GM23338 (cell line): ENCODE measurements at regions not wholly inside any gene's neighbourhood (a gene's known extent, or its start where the extent isn't known, plus 50 kb on each side); places are given as distances from the start of the nearest gene placed in this dataset.

Experiments
- ATAC-seq: fragments of 200-7000 bp; cut with Tn5 transposase; 3 replicates; pipeline ENCODE4 v1.9.1; 2020
- DNase-seq: peaks from one replicate; pipeline ENCODE4 v3.0.0-alpha.2; 2015; ENCODE audit warnings: low spot score
- H2AFZ ChIP-seq: fragments of 200-600 bp; sonication (generic); 2 replicates; pipeline ENCODE4 v1.8.0; 2016; ENCODE audit warnings: antibody characterized with exemption, mild to moderate bottlenecking, moderate library complexity
- H3F3A ChIP-seq: fragments of 200-600 bp; sonication (generic); replicated peaks from 2 replicates; pipeline ENCODE4 v1.8.0; 2017; ENCODE audit warnings: antibody characterized with exemption, mixed run types, low read depth
- H3K27ac ChIP-seq: fragments of 200-600 bp; sonication (generic); 2 replicates; pipeline ENCODE4 v1.6.1; 2016; ENCODE audit warnings: low read depth
- H3K27me3 ChIP-seq: fragments of 200-600 bp; sonication (generic); 2 replicates; pipeline ENCODE4 v1.8.0; 2016; ENCODE audit warnings: mild to moderate bottlenecking, mixed run types, moderate library complexity; ENCODE audit not compliant: insufficient read depth
- H3K36me3 ChIP-seq: fragments of 200-600 bp; sonication (generic); 2 replicates; pipeline ENCODE4 v1.8.0; 2016; ENCODE audit warnings: mild to moderate bottlenecking; ENCODE audit not compliant: insufficient read depth
- H3K4me1 ChIP-seq: fragments of 200-600 bp; sonication (generic); 2 replicates; pipeline ENCODE4 v1.8.0; 2016; ENCODE audit warnings: mild to moderate bottlenecking, moderate library complexity; ENCODE audit not compliant: insufficient read depth
- H3K4me2 ChIP-seq: fragments of 200-600 bp; sonication (generic); 2 replicates; pipeline ENCODE4 v1.7.1; 2017; ENCODE audit warnings: mixed run types
- H3K4me3 ChIP-seq: fragments of 200-600 bp; sonication (generic); 2 replicates; pipeline ENCODE4 v1.6.1; 2016; ENCODE audit warnings: mixed run types
- H3K79me2 ChIP-seq: fragments of 200-600 bp; sonication (generic); replicated peaks from 2 replicates; pipeline ENCODE4 v1.8.0; 2017; ENCODE audit warnings: mild to moderate bottlenecking; ENCODE audit not compliant: insufficient read depth
- H3K9me2 ChIP-seq: fragments of 200-600 bp; sonication (generic); 2 replicates; pipeline ENCODE4 v1.8.0; 2017; ENCODE audit not compliant: insufficient read depth
- H4K20me1 ChIP-seq: fragments of 200-600 bp; sonication (generic); replicated peaks from 2 replicates; pipeline ENCODE4 v1.8.0; 2017; ENCODE audit warnings: mild to moderate bottlenecking; ENCODE audit not compliant: insufficient read depth
- H3K27ac Mint-ChIP-seq: 2 replicates; pipeline ENCODE4 v1.8.0; 2020; ENCODE audit warnings: inconsistent platforms, mild to moderate bottlenecking, moderate library complexity, mixed read lengths
- H3K27me3 Mint-ChIP-seq: 3 replicates; pipeline ENCODE4 v1.8.0; 2022; ENCODE audit warnings: low read depth, mild to moderate bottlenecking, moderate library complexity, mixed read lengths, inconsistent platforms; ENCODE audit not compliant: insufficient read depth, poor library complexity
- H3K36me3 Mint-ChIP-seq: 3 replicates; pipeline ENCODE4 v1.8.0; 2021; ENCODE audit warnings: low read depth, mild to moderate bottlenecking, inconsistent platforms, moderate library complexity, mixed read lengths
- H3K4me1 Mint-ChIP-seq: 3 replicates; pipeline ENCODE4 v1.8.0; 2020; ENCODE audit warnings: mild to moderate bottlenecking, inconsistent platforms, mixed read lengths
- H3K4me3 Mint-ChIP-seq: 3 replicates; pipeline ENCODE4 v1.8.0; 2021; ENCODE audit warnings: moderate library complexity, mild to moderate bottlenecking, inconsistent platforms, mixed read lengths
- H3K9me3 Mint-ChIP-seq: 3 replicates; pipeline ENCODE4 v1.8.0; 2020; ENCODE audit warnings: moderate library complexity, mild to moderate bottlenecking, inconsistent platforms, mixed read lengths
- EZH2 ChIP-seq: fragments of 200-600 bp; sonication (generic); IDR thresholded peaks from one replicate; pipeline ENCODE4 v1.8.0; 2017; ENCODE audit warnings: antibody characterized with exemption, mild to moderate bottlenecking, low read depth; ENCODE audit not compliant: unreplicated experiment
- EZH2phosphoT487 ChIP-seq: fragments of 200-600 bp; sonication (generic); IDR thresholded peaks from one replicate; pipeline ENCODE4 v1.8.1; 2018; ENCODE audit warnings: antibody characterized with exemption; ENCODE audit not compliant: unreplicated experiment
- POLR2AphosphoS5 ChIP-seq: IDR thresholded peaks from 2 replicates; pipeline ENCODE4 v1.6.1; 2016; ENCODE audit warnings: antibody characterized with exemption, low read depth
- STAT1 ChIP-seq: IDR thresholded peaks from one replicate; pipeline ENCODE4 v1.6.1; 2016; ENCODE audit warnings: antibody characterized with exemption; ENCODE audit not compliant: unreplicated experiment
- ZNF462 ChIP-seq: fragments of 250-450 bp; sonication (Bioruptor Pico); IDR thresholded peaks from 2 replicates; pipeline ENCODE4 v1.5.0; 2020; ENCODE audit warnings: mild to moderate bottlenecking, moderate library complexity
- TF ChIP-seq, protein P1 (sequence below): IDR thresholded peaks from 2 replicates; pipeline ENCODE4 v1.6.1; 2016; ENCODE audit warnings: antibody characterized with exemption
- TF ChIP-seq, protein P2 (sequence below): IDR thresholded peaks from one replicate; pipeline ENCODE4 v1.6.1; 2018; ENCODE audit warnings: antibody characterized with exemption; ENCODE audit not compliant: unreplicated experiment

DNA sequence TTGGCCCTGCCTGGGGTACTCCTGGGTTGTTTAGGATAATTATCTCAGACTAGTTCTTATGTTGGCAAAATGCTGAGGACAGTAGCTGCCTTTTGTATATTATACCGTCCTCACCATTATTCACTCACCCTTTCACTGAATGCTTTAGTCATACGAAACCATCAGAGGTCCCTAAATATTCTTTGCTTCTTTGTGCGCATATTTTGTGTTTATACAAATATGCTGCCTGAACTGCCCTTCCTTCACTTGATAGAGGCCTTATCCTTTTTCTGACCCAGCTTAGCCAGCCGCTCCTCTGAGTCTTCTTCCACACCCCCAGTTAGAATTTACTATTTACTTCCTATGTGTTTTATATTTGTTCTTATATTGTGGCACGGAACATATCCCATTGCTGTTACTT lies 70.2 kb upstream of the OSBPL3 start:
- no peaks in the 10 kb centered on the region for H4K20me1 ChIP-seq
- Mint-ChIP-seq H3K27me3 (peaks cover 7% of the 10 kb centered on the region), H3K9me3 (peaks cover 5% of the 10 kb centered on the region; the same call in 2 of the 3 replicates), H3K27ac (no peak overlapping the region), H3K4me1 (peaks cover 5% of the 10 kb centered on the region; the same call in 2 of the 3 replicates), H3K36me3 (peaks cover 6% of the 10 kb centered on the region; the same call in 1 of the 3 replicates), H3K4me3 (no peak overlapping the region)
- no peak overlapping the region for H3K27ac ChIP-seq
- no peak overlapping the region for H3K4me2 ChIP-seq
- H3K4me3 ChIP-seq = no peak overlapping the region
- H3K36me3 ChIP-seq = no peaks in the 10 kb centered on the region
- H3K4me1 ChIP-seq = peaks cover 4% of the 10 kb centered on the region; the same call in 1 of the 2 replicates
- H3K27me3 ChIP-seq = no peaks in the 10 kb centered on the region
- no peak for ATAC-seq
- no peak for DNase-seq
- no peaks in the 10 kb centered on the region for H3K79me2 ChIP-seq
- 0 out of 2 replicates have a peak, but pooled peaks cover 3% of the 10 kb centered on the region for H3K9me2 ChIP-seq
- H2AFZ ChIP-seq = no peak overlapping the region
- TF ChIP-seq POLR2AphosphoS5 (no peak), EZH2phosphoT487 (no peak), EZH2 (no peak)
- TF ChIP-seq, protein P1, sequence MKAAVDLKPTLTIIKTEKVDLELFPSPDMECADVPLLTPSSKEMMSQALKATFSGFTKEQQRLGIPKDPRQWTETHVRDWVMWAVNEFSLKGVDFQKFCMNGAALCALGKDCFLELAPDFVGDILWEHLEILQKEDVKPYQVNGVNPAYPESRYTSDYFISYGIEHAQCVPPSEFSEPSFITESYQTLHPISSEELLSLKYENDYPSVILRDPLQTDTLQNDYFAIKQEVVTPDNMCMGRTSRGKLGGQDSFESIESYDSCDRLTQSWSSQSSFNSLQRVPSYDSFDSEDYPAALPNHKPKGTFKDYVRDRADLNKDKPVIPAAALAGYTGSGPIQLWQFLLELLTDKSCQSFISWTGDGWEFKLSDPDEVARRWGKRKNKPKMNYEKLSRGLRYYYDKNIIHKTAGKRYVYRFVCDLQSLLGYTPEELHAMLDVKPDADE = no peak
- TF ChIP-seq, protein P2, sequence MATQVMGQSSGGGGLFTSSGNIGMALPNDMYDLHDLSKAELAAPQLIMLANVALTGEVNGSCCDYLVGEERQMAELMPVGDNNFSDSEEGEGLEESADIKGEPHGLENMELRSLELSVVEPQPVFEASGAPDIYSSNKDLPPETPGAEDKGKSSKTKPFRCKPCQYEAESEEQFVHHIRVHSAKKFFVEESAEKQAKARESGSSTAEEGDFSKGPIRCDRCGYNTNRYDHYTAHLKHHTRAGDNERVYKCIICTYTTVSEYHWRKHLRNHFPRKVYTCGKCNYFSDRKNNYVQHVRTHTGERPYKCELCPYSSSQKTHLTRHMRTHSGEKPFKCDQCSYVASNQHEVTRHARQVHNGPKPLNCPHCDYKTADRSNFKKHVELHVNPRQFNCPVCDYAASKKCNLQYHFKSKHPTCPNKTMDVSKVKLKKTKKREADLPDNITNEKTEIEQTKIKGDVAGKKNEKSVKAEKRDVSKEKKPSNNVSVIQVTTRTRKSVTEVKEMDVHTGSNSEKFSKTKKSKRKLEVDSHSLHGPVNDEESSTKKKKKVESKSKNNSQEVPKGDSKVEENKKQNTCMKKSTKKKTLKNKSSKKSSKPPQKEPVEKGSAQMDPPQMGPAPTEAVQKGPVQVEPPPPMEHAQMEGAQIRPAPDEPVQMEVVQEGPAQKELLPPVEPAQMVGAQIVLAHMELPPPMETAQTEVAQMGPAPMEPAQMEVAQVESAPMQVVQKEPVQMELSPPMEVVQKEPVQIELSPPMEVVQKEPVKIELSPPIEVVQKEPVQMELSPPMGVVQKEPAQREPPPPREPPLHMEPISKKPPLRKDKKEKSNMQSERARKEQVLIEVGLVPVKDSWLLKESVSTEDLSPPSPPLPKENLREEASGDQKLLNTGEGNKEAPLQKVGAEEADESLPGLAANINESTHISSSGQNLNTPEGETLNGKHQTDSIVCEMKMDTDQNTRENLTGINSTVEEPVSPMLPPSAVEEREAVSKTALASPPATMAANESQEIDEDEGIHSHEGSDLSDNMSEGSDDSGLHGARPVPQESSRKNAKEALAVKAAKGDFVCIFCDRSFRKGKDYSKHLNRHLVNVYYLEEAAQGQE = no peak
- no peaks in the 10 kb centered on the region for H3F3A ChIP-seq

- Histone ChIP-seq H3F3A (no peaks in the 10 kb centered on the region), H3K4me1 (peaks cover 4% of the 10 kb centered on the region; the same call in 1 of the 2 replicates), H3K27ac (no peak overlapping the region), H3K9me2 (0 out of 2 replicates have a peak, but pooled peaks cover 3% of the 10 kb centered on the region), H3K79me2 (no peaks in the 10 kb centered on the region), H3K4me2 (no peak overlapping the region), H2AFZ (no peak overlapping the region), H3K4me3 (no peak overlapping the region), H3K36me3 (no peaks in the 10 kb centered on the region), H4K20me1 (no peaks in the 10 kb centered on the region), H3K27me3 (no peaks in the 10 kb centered on the region)
- no peak for DNase-seq
- H3K4me3 Mint-ChIP-seq = no peak overlapping the region
- H3K4me1 Mint-ChIP-seq = peaks cover 5% of the 10 kb centered on the region; the same call in 2 of the 3 replicates
- no peak overlapping the region for H3K27ac Mint-ChIP-seq
- H3K36me3 Mint-ChIP-seq = peaks cover 6% of the 10 kb centered on the region; the same call in 1 of the 3 replicates
- peaks cover 3% of the 10 kb centered on the region for H3K27me3 Mint-ChIP-seq
- TF ChIP-seq POLR2AphosphoS5 (no peak), ZNF462 (CRISPR knock-in tag) (no peak), STAT1 (no peak)
- H3K9me3 Mint-ChIP-seq = peaks cover 5% of the 10 kb centered on the region; the same call in 2 of the 3 replicates
- ATAC-seq = no peak
Measured at GRCh38 chr7:25048444-25048834, 68.5 kb upstream of the OSBPL3 start.
